ENCODE measurements at regions not wholly inside any gene's neighbourhood (a gene's known extent, or its start where the extent isn't known, plus 50 kb on each side); places are given as distances from the start of the nearest gene placed in this dataset.

DNA sequence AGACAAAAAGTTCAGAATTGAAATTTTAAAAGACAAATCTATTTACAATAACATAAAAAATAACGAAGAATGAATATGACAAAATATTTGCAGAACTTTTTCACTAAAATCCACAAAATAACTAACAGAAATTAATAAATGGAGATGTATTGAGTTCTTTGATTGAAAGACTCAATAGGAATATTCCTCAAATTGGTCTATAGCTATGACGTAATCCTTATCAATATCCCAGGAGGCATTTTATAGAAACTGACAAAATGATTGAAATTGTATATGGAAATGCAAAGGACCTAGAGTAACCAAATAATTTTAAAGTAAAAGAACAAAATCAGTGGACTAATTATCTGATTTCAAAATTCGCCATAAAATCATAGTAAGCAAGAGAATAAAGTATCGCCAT lies 328.7 kb downstream of the MED10 start:
- TF ChIP-seq, protein P1, sequence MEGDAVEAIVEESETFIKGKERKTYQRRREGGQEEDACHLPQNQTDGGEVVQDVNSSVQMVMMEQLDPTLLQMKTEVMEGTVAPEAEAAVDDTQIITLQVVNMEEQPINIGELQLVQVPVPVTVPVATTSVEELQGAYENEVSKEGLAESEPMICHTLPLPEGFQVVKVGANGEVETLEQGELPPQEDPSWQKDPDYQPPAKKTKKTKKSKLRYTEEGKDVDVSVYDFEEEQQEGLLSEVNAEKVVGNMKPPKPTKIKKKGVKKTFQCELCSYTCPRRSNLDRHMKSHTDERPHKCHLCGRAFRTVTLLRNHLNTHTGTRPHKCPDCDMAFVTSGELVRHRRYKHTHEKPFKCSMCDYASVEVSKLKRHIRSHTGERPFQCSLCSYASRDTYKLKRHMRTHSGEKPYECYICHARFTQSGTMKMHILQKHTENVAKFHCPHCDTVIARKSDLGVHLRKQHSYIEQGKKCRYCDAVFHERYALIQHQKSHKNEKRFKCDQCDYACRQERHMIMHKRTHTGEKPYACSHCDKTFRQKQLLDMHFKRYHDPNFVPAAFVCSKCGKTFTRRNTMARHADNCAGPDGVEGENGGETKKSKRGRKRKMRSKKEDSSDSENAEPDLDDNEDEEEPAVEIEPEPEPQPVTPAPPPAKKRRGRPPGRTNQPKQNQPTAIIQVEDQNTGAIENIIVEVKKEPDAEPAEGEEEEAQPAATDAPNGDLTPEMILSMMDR (IDR thresholded peaks at IDR 0.05; ENCODE audit: low read depth, low read length), result no peak
- TF ChIP-seq, protein P2, sequence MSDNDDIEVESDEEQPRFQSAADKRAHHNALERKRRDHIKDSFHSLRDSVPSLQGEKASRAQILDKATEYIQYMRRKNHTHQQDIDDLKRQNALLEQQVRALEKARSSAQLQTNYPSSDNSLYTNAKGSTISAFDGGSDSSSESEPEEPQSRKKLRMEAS (IDR thresholded peaks at IDR 0.05; ENCODE audit: low read depth, low read length), result no peak

Measured in NB4 (cell line).